Right cardiac atrium (tissue), 5 donors: ENCODE measurements at regions not wholly inside any gene's neighbourhood (a gene's known extent, or its start where the extent isn't known, plus 50 kb on each side); places are given as distances from the start of the nearest gene placed in this dataset.

Source experiments
- ATAC-seq, 2 donors: fragments of 200-7000 bp; cut with Tn5 transposase; one replicate each; pipeline versions ENCODE4 v1.8.0 to v1.9.1; 2020; ENCODE audit warnings: moderate library complexity in 2 of 2, mild to moderate bottlenecking in 1 of 2
- DNase-seq, 3 donors: peaks; one replicate each; pipeline ENCODE4 v3.0.0-alpha.2; 2020
- H3K27ac ChIP-seq: one replicate; pipeline ENCODE4 v1.5.1; 2013; ENCODE audit warnings: mild to moderate bottlenecking, low read length, control low read depth, moderate library complexity
- H3K27me3 ChIP-seq: one replicate; pipeline ENCODE4 v1.6.1; 2013; ENCODE audit not compliant: control insufficient read depth, insufficient read depth
- H3K4me1 ChIP-seq: one replicate; pipeline ENCODE4 v1.6.1; 2013; ENCODE audit warnings: low read length; ENCODE audit not compliant: control insufficient read depth, insufficient read depth
- H3K4me3 ChIP-seq: one replicate; pipeline ENCODE4 v1.5.1; 2013; ENCODE audit warnings: low read length, control low read depth
- H3K9me3 ChIP-seq: one replicate; pipeline ENCODE4 v1.6.1; 2013; ENCODE audit warnings: low read length; ENCODE audit not compliant: control insufficient read depth
- WGBS: extraction: QIAGEN DNeasy Blood & Tissue Kit; methylation state at CpG from one replicate; pipeline ENCODE4 v1.1.7; 2013; 5-methylcytosine and 5-hydroxymethylcytosine counted together
- intact Hi-C, 4 donors: fragments of 100-400 bp; cut with DNase I; formaldehyde crosslinking; loops; one replicate each; pipeline versions ENCODE4 v1.11.0 to v1.14.0; 2022 to 2023
- donor health status: healthy with polysubstance abuse.
- donor health status: DM: no; HTN: yes; CAD: no.
- donor health status: DM: no; HTN: no; CAD: no.
- donor health status: DM: no; HTN: yes; CAD: no; lungs with severe emphysema.
- donor health status: DM: yes; HTN: yes; CAD: no.

DNA sequence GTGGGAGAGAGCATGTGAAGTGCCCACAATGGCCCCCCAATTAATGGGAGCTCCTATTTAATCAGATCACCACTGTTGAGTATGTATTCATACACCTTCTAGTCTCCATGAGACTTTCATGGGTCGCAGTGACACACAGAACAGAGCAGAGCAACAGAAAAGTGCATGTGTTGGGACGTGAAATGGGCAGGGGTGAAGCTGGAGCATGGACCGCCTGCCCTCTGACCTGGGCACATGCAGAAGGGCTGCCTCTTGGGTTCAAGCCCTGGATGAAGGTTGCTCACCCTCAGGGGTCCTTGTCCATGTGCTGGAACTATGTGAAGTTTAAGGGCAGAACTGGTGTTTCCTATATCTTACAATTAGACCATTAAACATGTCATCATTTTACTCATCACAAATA lies 106.0 kb upstream of the PHACTR3 start:
- Histone ChIP-seq H3K9me3 (no peaks in the 10 kb centered on the region), H3K4me1 (no peaks in the 10 kb centered on the region), H3K27me3 (no peaks in the 10 kb centered on the region), H3K4me3 (no peak overlapping the region), H3K27ac (no peak overlapping the region)
- DNase-seq = no peak
- 87% methylated on average over 3 of the region's 3 CpGs for WGBS
- no peak for ATAC-seq
- intact Hi-C loops = no loop called here

DNA sequence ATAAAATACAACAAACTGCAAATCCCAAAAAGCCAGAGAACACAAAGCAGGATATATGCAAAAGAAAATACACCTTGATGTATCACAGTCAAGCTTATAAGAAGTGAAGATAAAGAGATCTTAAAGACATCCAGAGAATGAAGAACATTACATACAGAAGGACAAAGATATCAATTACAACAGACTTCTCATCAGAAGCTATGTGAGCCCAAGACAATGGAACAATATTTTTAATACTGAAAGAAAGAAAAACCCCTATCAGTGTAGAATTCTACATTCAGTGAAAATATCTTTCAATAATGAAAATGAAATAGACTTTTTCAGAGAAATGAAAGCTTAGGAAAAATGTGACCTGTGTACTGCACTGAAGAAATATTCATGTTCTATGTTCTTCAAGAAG lies 104.5 kb upstream of the PHACTR3 start:
- Histone ChIP-seq H3K4me1 (no peaks in the 10 kb centered on the region), H3K27ac (no peak overlapping the region), H3K9me3 (no peaks in the 10 kb centered on the region), H3K4me3 (no peak overlapping the region), H3K27me3 (no peaks in the 10 kb centered on the region)
- intact Hi-C loops = no loop called here
- ATAC-seq = no peak
- DNase-seq = no peak

GRCh38 chr20:59508729-59509128 lies 95.6 kb upstream of the PHACTR3 start:
- intact Hi-C loops = no loop called here
- ATAC-seq (no peak), DNase-seq (no peak)
- Histone ChIP-seq H3K27ac (no peak overlapping the region), H3K4me1 (no peaks in the 10 kb centered on the region), H3K9me3 (no peaks in the 10 kb centered on the region), H3K4me3 (no peak overlapping the region), H3K27me3 (no peaks in the 10 kb centered on the region)
- WGBS = 49% methylated on average over 3 of the region's 3 CpGs

GRCh38 chr20:59512651-59513050 lies 91.7 kb upstream of the PHACTR3 start:
- H3K4me1 ChIP-seq = no peaks in the 10 kb centered on the region
- ATAC-seq = no peak
- no peak overlapping the region for H3K27ac ChIP-seq
- intact Hi-C loops = no loop called here
- H3K9me3 ChIP-seq = no peaks in the 10 kb centered on the region
- WGBS = 67% methylated on average over 5 of the region's 5 CpGs
- no peak for DNase-seq
- no peaks in the 10 kb centered on the region for H3K27me3 ChIP-seq
- H3K4me3 ChIP-seq = no peak overlapping the region

GRCh38 chr20:59514554-59514953 lies 89.8 kb upstream of the PHACTR3 start:
- no peak for ATAC-seq
- H3K4me3 ChIP-seq = no peak overlapping the region
- H3K27me3 ChIP-seq = no peaks in the 10 kb centered on the region
- H3K4me1 ChIP-seq = no peaks in the 10 kb centered on the region
- H3K9me3 ChIP-seq = no peaks in the 10 kb centered on the region
- DNase-seq = no peak
- intact Hi-C loops = no loop called here
- no peak overlapping the region for H3K27ac ChIP-seq
- WGBS = 49% methylated on average over 5 of the region's 5 CpGs

DNA sequence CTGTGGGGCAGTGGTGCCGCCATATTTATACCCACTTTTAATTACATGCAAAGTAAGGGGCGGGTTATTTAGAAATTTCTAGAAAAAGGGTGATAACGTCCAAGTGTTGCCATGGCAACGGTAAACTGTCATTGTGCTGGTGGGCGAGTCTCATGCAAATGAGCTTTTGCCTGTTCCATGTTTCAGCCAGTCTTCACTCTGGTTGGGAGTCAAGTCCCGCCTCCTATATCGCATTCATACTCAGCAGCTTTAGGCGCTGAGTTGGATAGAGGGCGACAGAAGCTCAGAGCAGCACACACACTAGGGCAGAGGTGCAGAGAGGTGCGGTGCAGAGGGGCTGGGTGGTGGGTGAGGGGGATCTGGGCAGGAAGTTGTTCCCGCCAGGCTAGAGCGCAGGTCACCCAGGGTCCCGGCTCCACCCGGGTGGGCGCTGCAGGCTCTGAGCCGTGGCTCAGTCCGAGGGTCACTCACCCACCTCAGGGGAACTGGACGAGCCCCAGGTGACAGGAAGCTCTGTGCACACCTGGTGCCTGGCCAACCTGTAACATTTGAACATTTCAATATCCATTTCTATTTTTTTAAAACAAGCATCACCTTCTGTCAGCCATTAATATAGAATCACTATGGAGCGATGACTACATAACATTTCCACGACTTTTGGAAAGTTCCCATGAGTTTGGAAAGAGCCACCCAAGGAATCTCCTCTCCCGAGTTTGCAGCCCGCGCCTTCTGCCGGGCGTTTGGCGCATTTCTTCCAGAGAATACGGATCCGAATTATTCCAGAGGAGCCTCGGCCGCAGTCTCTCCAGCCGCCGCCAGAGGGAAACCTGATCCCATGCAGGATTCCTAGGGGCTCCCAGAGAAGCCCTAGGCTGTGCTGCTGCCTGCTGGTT lies 89.1 kb upstream of the PHACTR3 start:
- no peak overlapping the region for H3K4me3 ChIP-seq
- H3K27ac ChIP-seq = no peak overlapping the region
- no peaks in the 10 kb centered on the region for H3K4me1 ChIP-seq
- intact Hi-C loops = no loop called here
- H3K9me3 ChIP-seq = no peaks in the 10 kb centered on the region
- no peaks in the 10 kb centered on the region for H3K27me3 ChIP-seq
- ATAC-seq (peak; percentile 85 to 91), DNase-seq (peak; percentile 68 to 88 (median 85))
- 30% methylated on average over 32 of the region's 32 CpGs for WGBS

GRCh38 chr20:59515906-59516209 lies 88.5 kb upstream of the PHACTR3 start:
- no peaks in the 10 kb centered on the region for H3K4me1 ChIP-seq
- intact Hi-C loops = no loop called here
- DNase-seq = no peak
- no peak overlapping the region for H3K27ac ChIP-seq
- 66% methylated on average over 3 of the region's 3 CpGs for WGBS
- no peak for ATAC-seq
- H3K4me3 ChIP-seq = no peak overlapping the region
- H3K9me3 ChIP-seq = no peaks in the 10 kb centered on the region
- H3K27me3 ChIP-seq = no peaks in the 10 kb centered on the region

DNA sequence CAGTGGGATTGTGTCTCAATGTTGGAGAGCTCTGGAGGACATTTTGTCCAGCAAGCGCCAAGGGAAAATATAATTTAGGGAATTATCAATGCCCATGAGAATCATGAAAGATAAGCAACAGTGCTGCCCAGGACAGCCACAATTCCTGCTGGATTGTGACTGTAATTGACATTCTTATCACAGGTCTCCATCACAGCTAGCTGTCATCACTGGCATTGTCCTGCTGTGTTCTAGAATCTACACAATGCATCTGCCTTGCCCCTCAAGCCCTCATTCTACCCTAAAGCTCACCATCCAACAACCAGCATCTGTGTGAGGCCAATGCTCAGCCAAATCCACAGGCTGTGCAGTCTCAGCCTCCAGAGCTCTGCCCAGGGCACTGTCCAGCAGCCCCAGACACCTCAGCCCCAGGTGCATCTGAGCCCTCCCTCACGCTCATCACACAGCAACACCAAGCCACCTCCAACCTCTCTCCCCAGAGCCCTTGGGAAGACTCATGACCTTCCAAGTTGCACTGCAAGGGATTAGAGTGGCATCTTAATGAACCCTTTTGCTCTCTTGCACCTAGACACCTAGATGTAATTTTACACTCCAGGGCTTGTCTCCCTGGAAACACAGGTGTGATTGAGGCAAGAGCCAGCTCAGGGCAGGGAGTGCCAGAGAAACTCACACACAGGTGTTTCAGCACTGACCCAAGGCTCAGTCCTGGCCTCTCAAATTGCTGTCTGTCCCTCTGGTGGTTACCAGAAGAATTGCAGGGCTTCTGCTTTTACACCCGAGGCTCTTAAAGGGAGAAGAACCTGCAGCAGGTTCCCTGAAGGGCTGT lies 85.2 kb upstream of the PHACTR3 start:
- no peaks in the 10 kb centered on the region for H3K4me1 ChIP-seq
- no peak overlapping the region for H3K4me3 ChIP-seq
- WGBS = 39% methylated on average over 3 of the region's 3 CpGs
- no peaks in the 10 kb centered on the region for H3K9me3 ChIP-seq
- DNase-seq = no peak
- no peaks in the 10 kb centered on the region for H3K27me3 ChIP-seq
- no peak overlapping the region for H3K27ac ChIP-seq
- intact Hi-C loops = no loop called here
- ATAC-seq = peak; percentile 53 to 61

- H3K27me3 ChIP-seq = no peaks in the 10 kb centered on the region
- intact Hi-C loops = no loop called here
- no peaks in the 10 kb centered on the region for H3K9me3 ChIP-seq
- no peak for DNase-seq
- no peaks in the 10 kb centered on the region for H3K4me1 ChIP-seq
- H3K27ac ChIP-seq = no peak overlapping the region
- ATAC-seq = no peak
- no peak overlapping the region for H3K4me3 ChIP-seq
- 2% methylated on average over 1 of the region's 1 CpG for WGBS
Measured at GRCh38 chr20:59519707-59520014, 84.7 kb upstream of the PHACTR3 start.

DNA sequence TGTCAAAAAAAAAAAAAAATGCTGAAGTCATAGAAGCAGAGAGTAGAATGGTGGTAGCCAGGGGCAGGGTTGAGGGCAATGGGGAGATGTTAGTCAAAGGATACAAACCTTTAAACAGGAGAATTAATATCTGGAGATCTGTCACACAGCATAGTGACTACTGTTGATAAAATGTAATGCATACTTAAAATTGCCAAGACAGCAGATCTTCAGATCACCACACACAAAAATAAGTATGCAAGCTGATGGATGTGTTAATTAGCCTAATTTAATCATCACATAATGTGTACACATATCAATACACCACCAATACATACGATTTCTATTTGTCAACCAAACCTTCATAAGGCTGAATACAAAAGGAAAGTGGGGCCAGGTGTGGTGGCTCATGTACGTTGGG lies 83.5 kb upstream of the PHACTR3 start:
- intact Hi-C loops = no loop called here
- H3K4me3 ChIP-seq = no peak overlapping the region
- WGBS = 65% methylated on average over 2 of the region's 2 CpGs
- ATAC-seq = no peak
- H3K27ac ChIP-seq = no peak overlapping the region
- no peak for DNase-seq
- H3K27me3 ChIP-seq = no peaks in the 10 kb centered on the region
- H3K9me3 ChIP-seq = no peaks in the 10 kb centered on the region
- no peaks in the 10 kb centered on the region for H3K4me1 ChIP-seq

- DNase-seq = peak; percentile 55 to 83 (median 80)
- intact Hi-C loops = no loop called here
Measured at GRCh38 chr20:59525500-59526241, 78.7 kb upstream of the PHACTR3 start.

More at GRCh38 chr20:59525500-59526241, 78.7 kb upstream of the PHACTR3 start:
- Histone ChIP-seq H3K4me3 (no peak overlapping the region), H3K9me3 (no peaks in the 10 kb centered on the region), H3K27me3 (no peaks in the 10 kb centered on the region), H3K27ac (no peak overlapping the region), H3K4me1 (no peaks in the 10 kb centered on the region)
- ATAC-seq = peak; percentile 62 to 82
- WGBS = 19% methylated on average over 31 of the region's 31 CpGs
